OCI-LY7 (cell line): ENCODE measurements at regions not wholly inside any gene's neighbourhood (a gene's known extent, or its start where the extent isn't known, plus 50 kb on each side); places are given as distances from the start of the nearest gene placed in this dataset.

ENCODE experiments used
- BruUV-seq: library from RNA; stranded (reverse); fragments of 400-500 nt; replicated peaks from 2 replicates; lab custom pipeline; 2021; lab: Mats Ljungman, UMichigan
- CTCF ChIA-PET: fragments of 300-600 bp; sonication (Branson Sonifier 250); formaldehyde crosslinking; loops from one replicate; lab custom pipeline; 2022; ENCODE audit warnings: antibody characterized with exemption; ENCODE audit not compliant: unreplicated experiment; lab: Charles Lee
- POLR2A ChIA-PET: fragments of 300-600 bp; sonication (Branson Sonifier 250); formaldehyde crosslinking; loops from one replicate; lab custom pipeline; 2022; ENCODE audit warnings: antibody characterized with exemption; lab: Charles Lee
- DNase-seq: peaks from one replicate; pipeline ENCODE4 v3.0.0-alpha.2; 2015; ENCODE audit warnings: low spot score
- H2AFZ ChIP-seq: fragments of 200-600 bp; sonication (generic), shearing (Covaris generic); 2 replicates; pipeline ENCODE4 v1.6.1; 2014; ENCODE audit warnings: mild to moderate bottlenecking, antibody characterized with exemption, low read length, moderate library complexity
- H3K27ac ChIP-seq: fragments of 200-600 bp; sonication (generic); 2 replicates; pipeline ENCODE4 v1.5.1; 2014; ENCODE audit warnings: mixed run types, low read depth, mild to moderate bottlenecking, moderate library complexity, low read length, inconsistent platforms; ENCODE audit not compliant: poor library complexity, severe bottlenecking
- H3K36me3 ChIP-seq: fragments of 200-600 bp; sonication (generic); 2 replicates; pipeline ENCODE4 v1.6.1; 2014; ENCODE audit warnings: mild to moderate bottlenecking, antibody characterized with exemption, low read length, moderate library complexity, mixed read lengths; ENCODE audit not compliant: insufficient read depth
- H3K4me1 ChIP-seq: fragments of 200-600 bp; sonication (generic); 2 replicates; pipeline ENCODE4 v1.5.1; 2014; ENCODE audit warnings: mild to moderate bottlenecking, low read length; ENCODE audit not compliant: insufficient read depth, poor library complexity, severe bottlenecking
- H3K4me2 ChIP-seq: fragments of 200-600 bp; sonication (generic); 2 replicates; pipeline ENCODE4 v1.6.1; 2014; ENCODE audit warnings: mild to moderate bottlenecking, low read length
- H3K4me3 ChIP-seq: fragments of 200-600 bp; sonication (generic); 2 replicates; pipeline ENCODE4 v1.5.1; 2014; ENCODE audit warnings: mild to moderate bottlenecking, low read depth, low read length; ENCODE audit not compliant: poor library complexity, severe bottlenecking
- H3K79me2 ChIP-seq: fragments of 200-600 bp; sonication (generic); 2 replicates; pipeline ENCODE4 v1.6.1; 2016; ENCODE audit warnings: low read depth, mild to moderate bottlenecking, low read length, moderate library complexity, mixed read lengths; ENCODE audit not compliant: insufficient read depth
- H3K9me2 ChIP-seq: fragments of 200-600 bp; sonication (generic); 2 replicates; pipeline ENCODE4 v1.6.1; 2016; ENCODE audit warnings: mild to moderate bottlenecking, low read length, mixed read lengths; ENCODE audit not compliant: insufficient read depth
- H3K9me3 ChIP-seq: fragments of 200-600 bp; sonication (generic); 2 replicates; pipeline ENCODE4 v1.6.1; 2014; ENCODE audit warnings: mild to moderate bottlenecking, mixed run types, low read length, mixed read lengths
- H4K20me1 ChIP-seq: fragments of 200-600 bp; sonication (generic); 2 replicates; pipeline ENCODE4 v1.6.1; 2014; ENCODE audit warnings: mild to moderate bottlenecking, antibody characterized with exemption, low read length, moderate library complexity, mixed read lengths; ENCODE audit not compliant: insufficient read depth
- CTCF ChIP-seq: fragments of 200-600 bp; sonication (generic); conservative IDR thresholded peaks from 2 replicates; pipeline ENCODE4 v1.5.1; 2014; ENCODE audit warnings: mild to moderate bottlenecking, antibody characterized with exemption, low read length, moderate library complexity, mixed read lengths
- EZH2phosphoT487 ChIP-seq: fragments of 200-600 bp; sonication (generic); IDR thresholded peaks from 2 replicates; pipeline ENCODE4 v1.6.1; 2018; ENCODE audit warnings: low read depth, borderline replicate concordance, mild to moderate bottlenecking, mixed run types, antibody characterized with exemption, low read length, moderate library complexity, mixed read lengths
- intact Hi-C: fragments of 100-400 bp; cut with micrococcal nuclease; formaldehyde crosslinking; loops from one replicate; pipeline ENCODE4 v1.10.0; 2022; ENCODE audit not compliant: unreplicated experiment

DNA sequence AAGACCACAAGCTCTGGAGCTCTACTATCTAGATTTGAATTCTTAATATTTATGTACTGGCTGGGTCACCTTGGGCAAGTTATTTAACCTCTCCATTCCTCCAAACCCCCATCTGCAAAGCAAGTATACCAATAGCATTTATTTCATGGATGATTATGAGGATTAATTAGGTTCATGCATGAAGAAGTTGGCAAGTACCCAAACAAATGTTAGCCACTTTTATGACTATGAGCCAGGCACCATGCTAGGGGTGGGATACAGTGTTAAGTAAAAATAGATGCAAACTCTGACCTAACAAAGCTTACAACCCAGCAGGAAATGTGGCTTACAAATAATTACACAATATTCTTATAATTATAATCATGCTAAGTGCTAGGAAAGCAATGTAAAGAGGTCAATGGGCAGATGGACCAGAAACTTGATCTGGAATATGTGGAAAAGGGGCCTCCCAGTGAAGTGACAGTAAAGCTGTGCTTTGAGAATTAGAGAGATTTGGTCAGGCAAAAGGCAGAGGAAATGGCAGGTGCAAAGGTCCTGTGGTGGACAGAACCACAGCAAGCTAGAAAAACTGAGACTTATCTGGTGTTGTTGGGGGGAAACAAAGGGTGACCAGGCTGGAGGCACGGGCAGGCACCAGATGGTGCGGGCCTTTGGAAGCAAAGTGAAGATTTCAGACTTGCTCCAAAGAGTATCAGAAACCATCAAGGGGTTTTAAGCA lies 525.2 kb upstream of the TRPC7 start:
- Histone ChIP-seq H3K4me1 (no peaks in the 10 kb centered on the region), H3K27ac (no peak overlapping the region), H3K36me3 (no peaks in the 10 kb centered on the region), H3K79me2 (no peaks in the 10 kb centered on the region), H2AFZ (no peak overlapping the region), H3K4me3 (no peak overlapping the region), H3K9me3 (no peaks in the 10 kb centered on the region), H3K9me2 (no peaks in the 10 kb centered on the region), H3K4me2 (no peak overlapping the region), H4K20me1 (no peaks in the 10 kb centered on the region)
- DNase-seq = no peak
- ChIA-PET CTCF (no interaction called here), POLR2A (no interaction called here)
- TF ChIP-seq CTCF = no peak
- TF ChIP-seq EZH2phosphoT487 = no peak
- BruUV-seq = no TSS peak
- intact Hi-C loops = no loop called here

- H3K9me2 ChIP-seq = no peaks in the 10 kb centered on the region
- H3K36me3 ChIP-seq = no peaks in the 10 kb centered on the region
- no TSS peak for BruUV-seq
- H4K20me1 ChIP-seq = no peaks in the 10 kb centered on the region
- DNase-seq = no peak
- no peak overlapping the region for H2AFZ ChIP-seq
- no peak overlapping the region for H3K27ac ChIP-seq
- H3K79me2 ChIP-seq = no peaks in the 10 kb centered on the region
- CTCF ChIA-PET = no interaction called here
- intact Hi-C loops = no loop called here
- no peaks in the 10 kb centered on the region for H3K4me1 ChIP-seq
- H3K4me2 ChIP-seq = no peak overlapping the region
- POLR2A ChIA-PET = no interaction called here
- peaks cover 11% of the 10 kb centered on the region; the same call in 1 of the 2 replicates for H3K9me3 ChIP-seq
- TF ChIP-seq CTCF (no peak), EZH2phosphoT487 (no peak)
- H3K4me3 ChIP-seq = no peak overlapping the region
These were observed 521.3 kb upstream of the TRPC7 start for GRCh38 chr5:136886608-136887007.

GRCh38 chr5:136864960-136865359 lies 499.6 kb upstream of the TRPC7 start:
- no peak for DNase-seq
- no peak overlapping the region for H2AFZ ChIP-seq
- ChIA-PET CTCF (no interaction called here), POLR2A (no interaction called here)
- no peak overlapping the region for H3K4me2 ChIP-seq
- no peaks in the 10 kb centered on the region for H3K4me1 ChIP-seq
- no peak overlapping the region for H3K27ac ChIP-seq
- intact Hi-C loops = no loop called here
- H3K9me3 ChIP-seq = no peaks in the 10 kb centered on the region
- H3K79me2 ChIP-seq = no peaks in the 10 kb centered on the region
- no peaks in the 10 kb centered on the region for H3K36me3 ChIP-seq
- no TSS peak for BruUV-seq
- H3K4me3 ChIP-seq = no peak overlapping the region
- no peaks in the 10 kb centered on the region for H4K20me1 ChIP-seq
- H3K9me2 ChIP-seq = no peaks in the 10 kb centered on the region
- TF ChIP-seq EZH2phosphoT487 (no peak), CTCF (no peak)
